GM12878 (cell line): ENCODE measurements at regions not wholly inside any gene's neighbourhood (a gene's known extent, or its start where the extent isn't known, plus 50 kb on each side); places are given as distances from the start of the nearest gene placed in this dataset.

Source experiments
- CHD2 ChIP-seq: IDR thresholded peaks from 2 replicates; pipeline ENCODE4 v1.6.1; 2011; ENCODE audit warnings: low read depth, low read length, improper control_type of control experiment, borderline replicate concordance
- CTCF ChIP-seq, 3 experiments: IDR thresholded peaks in 2 of 3; conservative IDR thresholded peaks in 1 of 3; 2 replicates each; pipeline ENCODE4 v1.5.1; 2011; ENCODE audit warnings: low read depth in 3 of 3, low read length in 3 of 3, mild to moderate bottlenecking in 3 of 3, control low read depth in 2 of 3, moderate library complexity in 2 of 3, inconsistent platforms in 1 of 3, mixed read lengths in 1 of 3; ENCODE audit not compliant: control insufficient read depth in 2 of 3, insufficient read depth in 1 of 3; ENCODE audit errors: extremely low read depth in 1 of 3
- EP300 ChIP-seq, 2 experiments: fragments of 150-350 bp in 1 of 2; IDR thresholded peaks; 2 replicates each; pipeline ENCODE4 v1.6.1; 2011 to 2012; ENCODE audit warnings: low read depth in 2 of 2, low read length in 2 of 2, borderline replicate concordance in 1 of 2, improper control_type of control experiment in 1 of 2, inconsistent platforms in 1 of 2; ENCODE audit not compliant: control insufficient read depth in 1 of 2
- FOXM1 ChIP-seq: IDR thresholded peaks from 2 replicates; pipeline ENCODE4 v1.6.1; 2012; ENCODE audit warnings: low read depth, mild to moderate bottlenecking, inconsistent platforms, low read length, moderate library complexity
- GATAD2B ChIP-seq: fragments of 450-650 bp; conservative IDR thresholded peaks from 2 replicates; pipeline ENCODE4 v1.6.1; 2017; ENCODE audit warnings: low read depth, mild to moderate bottlenecking, moderate library complexity
- HDAC2 ChIP-seq: fragments of 200-600 bp; sonication (generic); IDR thresholded peaks from 2 replicates; pipeline ENCODE4 v1.6.1; 2017
- NFYB ChIP-seq: IDR thresholded peaks from 2 replicates; pipeline ENCODE4 v1.6.1; 2011; ENCODE audit warnings: low read depth, mild to moderate bottlenecking, low read length, improper control_type of control experiment, moderate library complexity; ENCODE audit not compliant: insufficient read depth
- RB1 ChIP-seq: fragments of 450-650 bp; formaldehyde crosslinking; IDR thresholded peaks from 2 replicates; pipeline ENCODE4 v1.6.1; 2017; ENCODE audit warnings: mild to moderate bottlenecking, borderline replicate concordance
- SIX5 ChIP-seq: IDR thresholded peaks from 2 replicates; pipeline ENCODE4 v1.6.1; 2011; ENCODE audit warnings: mild to moderate bottlenecking, low read depth, low read length, moderate library complexity; ENCODE audit not compliant: severe bottlenecking
- ZNF592 ChIP-seq: fragments of 450-650 bp; IDR thresholded peaks from 2 replicates; pipeline ENCODE4 v1.6.1; 2017; ENCODE audit warnings: mild to moderate bottlenecking, moderate library complexity
- TF ChIP-seq, protein P1 (sequence below): IDR thresholded peaks from 2 replicates; pipeline ENCODE4 v1.6.1; 2011; ENCODE audit warnings: low read depth, low read length, improper control_type of control experiment, borderline replicate concordance

- TF ChIP-seq CHD2 (no peak), FOXM1 (no peak), RB1 (no peak), SIX5 (no peak), GATAD2B (no peak), NFYB (no peak), EP300 (IDR thresholded peaks at IDR 0.05; ENCODE audit: borderline replicate concordance in 1 of 2, control insufficient read depth in 1 of 2, low read depth in 2 of 2, low read length in 2 of 2) (no peak), ZNF592 (no peak), HDAC2 (no peak), CTCF (IDR thresholded peaks at IDR 0.05 in 2 of 3, conservative IDR thresholded peaks at IDR 0.05 in 1 of 3; ENCODE audit: control insufficient read depth in 2 of 3, extremely low read depth in 1 of 3, insufficient read depth in 1 of 3, low read depth in 3 of 3, low read length in 3 of 3) (no peak)
- TF ChIP-seq, protein P1, sequence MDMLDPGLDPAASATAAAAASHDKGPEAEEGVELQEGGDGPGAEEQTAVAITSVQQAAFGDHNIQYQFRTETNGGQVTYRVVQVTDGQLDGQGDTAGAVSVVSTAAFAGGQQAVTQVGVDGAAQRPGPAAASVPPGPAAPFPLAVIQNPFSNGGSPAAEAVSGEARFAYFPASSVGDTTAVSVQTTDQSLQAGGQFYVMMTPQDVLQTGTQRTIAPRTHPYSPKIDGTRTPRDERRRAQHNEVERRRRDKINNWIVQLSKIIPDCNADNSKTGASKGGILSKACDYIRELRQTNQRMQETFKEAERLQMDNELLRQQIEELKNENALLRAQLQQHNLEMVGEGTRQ, result no peak
Measured at GRCh38 chr15:98051734-98052133, 91.2 kb downstream of the ARRDC4 start.
